Stimulated activated CD4-positive, alpha-beta T cell treated with anti-CD3 and anti-CD28 coated beads, Interleukin-12 subunit alpha, Interleukin-12 subunit beta, amount 100 ng/mL, for 24 hours (primary cell): ENCODE measurements at regions not wholly inside any gene's neighbourhood (a gene's known extent, or its start where the extent isn't known, plus 50 kb on each side); places are given as distances from the start of the nearest gene placed in this dataset.
"Not testable (repeated sequence)": the region's sequence is repeated elsewhere in the genome, so short reads cannot be mapped to it uniquely, and the experiment has no call there.

ENCODE experiments used
- DNase-seq, 2 experiments: peaks; one replicate each; pipeline ENCODE4 v3.0.0-alpha.2; 2020; ENCODE audit warnings: low read depth in 2 of 2

GRCh38 chr2:208608122-208608835 is 201.7 kb downstream of the PTH2R start:
- no peak for DNase-seq

- DNase-seq: no peak
These were observed 202.7 kb downstream of the PTH2R start for GRCh38 chr2:208609166-208609804.

GRCh38 chr2:208615675-208616074 is 209.1 kb downstream of the PTH2R start:
- DNase-seq: not testable (repeated sequence)

- no peak for DNase-seq
These were observed 211.6 kb downstream of the PTH2R start for GRCh38 chr2:208618220-208618619.

- no peak for DNase-seq
These were observed 213.4 kb downstream of the PTH2R start for GRCh38 chr2:208619993-208620392.

- no peak for DNase-seq
These were observed 213.9 kb downstream of the PTH2R start for GRCh38 chr2:208620487-208620978.

- no peak for DNase-seq
These were observed 220.7 kb downstream of the PTH2R start for GRCh38 chr2:208627110-208627884.

GRCh38 chr2:208627916-208628315 is 221.3 kb downstream of the PTH2R start:
- no peak for DNase-seq

GRCh38 chr2:208638059-208638458 is 231.5 kb downstream of the PTH2R start:
- no peak for DNase-seq

- DNase-seq: no peak
These were observed 235.7 kb downstream of the PTH2R start for GRCh38 chr2:208642125-208642779.

GRCh38 chr2:208643145-208643544 is 236.6 kb downstream of the PTH2R start:
- DNase-seq: no peak

- no peak for DNase-seq
These were observed 238.6 kb downstream of the PTH2R start for GRCh38 chr2:208645226-208645625.

- no peak for DNase-seq
These were observed 241.8 kb downstream of the PTH2R start for GRCh38 chr2:208648368-208648767.

GRCh38 chr2:208653383-208653782 is 246.8 kb downstream of the PTH2R start:
- DNase-seq: no peak

- no peak for DNase-seq
These were observed 247.5 kb downstream of the PTH2R start for GRCh38 chr2:208654056-208654455.

GRCh38 chr2:208657468-208657867 is 250.9 kb downstream of the PTH2R start:
- DNase-seq: no peak

GRCh38 chr2:208669394-208669793 is 262.8 kb downstream of the PTH2R start:
- DNase-seq: no peak

GRCh38 chr2:208671284-208671683 is 264.7 kb downstream of the PTH2R start:
- no peak for DNase-seq

- DNase-seq: no peak
These were observed 265.5 kb downstream of the PTH2R start for GRCh38 chr2:208671886-208672680.

GRCh38 chr2:208673631-208674030 is 267.0 kb downstream of the PTH2R start:
- DNase-seq: no peak

- no peak for DNase-seq
These were observed 268.3 kb downstream of the PTH2R start for GRCh38 chr2:208674919-208675318.
